Mesenteric fat pad (tissue), 1 donor: ENCODE measurements at regions not wholly inside any gene's neighbourhood (a gene's known extent, or its start where the extent isn't known, plus 50 kb on each side); places are given as distances from the start of the nearest gene placed in this dataset.
A peak's percentile ranks its signal among the peaks of the same experiment; 100 is the strongest.

Experiments used
- DNase-seq: peaks from one replicate; pipeline ENCODE4 v3.0.0-alpha.2; 2020; ENCODE audit warnings: low spot score
- donor health status: DM: yes; HTN: yes; CAD: no.

GRCh38 chr10:131822013-131822691 is 78.7 kb upstream of the PPP2R2D start:
- peak; percentile 86 for DNase-seq

- no peak for DNase-seq
Measured at GRCh38 chr10:131822692-131823245, 78.0 kb upstream of the PPP2R2D start.

- DNase-seq: peak; percentile 39
Measured at GRCh38 chr10:131823601-131824099, 77.2 kb upstream of the PPP2R2D start.

- peak; percentile 85 for DNase-seq
Measured at GRCh38 chr10:131824371-131825149, 76.2 kb upstream of the PPP2R2D start.

GRCh38 chr10:131825150-131825848 is 75.5 kb upstream of the PPP2R2D start:
- peak; percentile 4 for DNase-seq

- DNase-seq: peak; percentile 78
Measured at GRCh38 chr10:131825960-131826650, 74.7 kb upstream of the PPP2R2D start.

GRCh38 chr10:131829156-131829930 is 71.5 kb upstream of the PPP2R2D start:
- no peak for DNase-seq

- DNase-seq: no peak
Measured at GRCh38 chr10:131830446-131831130, 70.2 kb upstream of the PPP2R2D start.

GRCh38 chr10:131831561-131831960 is 69.2 kb upstream of the PPP2R2D start:
- no peak for DNase-seq

GRCh38 chr10:131832056-131832685 is 68.6 kb upstream of the PPP2R2D start:
- no peak for DNase-seq

- DNase-seq: no peak
Measured at GRCh38 chr10:131833013-131833412, 67.8 kb upstream of the PPP2R2D start.

- DNase-seq: no peak
Measured at GRCh38 chr10:131833446-131834080, 67.2 kb upstream of the PPP2R2D start.

GRCh38 chr10:131834152-131834810 is 66.5 kb upstream of the PPP2R2D start:
- no peak for DNase-seq

GRCh38 chr10:131838966-131839742 is 61.7 kb upstream of the PPP2R2D start:
- DNase-seq: peak; percentile 83

- peak; percentile 65 for DNase-seq
Measured at GRCh38 chr10:131839880-131840787, 60.7 kb upstream of the PPP2R2D start.

GRCh38 chr10:131840788-131841118 is 60.1 kb upstream of the PPP2R2D start:
- DNase-seq: no peak
